ENCODE measurements at regions not wholly inside any gene's neighbourhood (a gene's known extent, or its start where the extent isn't known, plus 50 kb on each side); places are given as distances from the start of the nearest gene placed in this dataset.

DNA sequence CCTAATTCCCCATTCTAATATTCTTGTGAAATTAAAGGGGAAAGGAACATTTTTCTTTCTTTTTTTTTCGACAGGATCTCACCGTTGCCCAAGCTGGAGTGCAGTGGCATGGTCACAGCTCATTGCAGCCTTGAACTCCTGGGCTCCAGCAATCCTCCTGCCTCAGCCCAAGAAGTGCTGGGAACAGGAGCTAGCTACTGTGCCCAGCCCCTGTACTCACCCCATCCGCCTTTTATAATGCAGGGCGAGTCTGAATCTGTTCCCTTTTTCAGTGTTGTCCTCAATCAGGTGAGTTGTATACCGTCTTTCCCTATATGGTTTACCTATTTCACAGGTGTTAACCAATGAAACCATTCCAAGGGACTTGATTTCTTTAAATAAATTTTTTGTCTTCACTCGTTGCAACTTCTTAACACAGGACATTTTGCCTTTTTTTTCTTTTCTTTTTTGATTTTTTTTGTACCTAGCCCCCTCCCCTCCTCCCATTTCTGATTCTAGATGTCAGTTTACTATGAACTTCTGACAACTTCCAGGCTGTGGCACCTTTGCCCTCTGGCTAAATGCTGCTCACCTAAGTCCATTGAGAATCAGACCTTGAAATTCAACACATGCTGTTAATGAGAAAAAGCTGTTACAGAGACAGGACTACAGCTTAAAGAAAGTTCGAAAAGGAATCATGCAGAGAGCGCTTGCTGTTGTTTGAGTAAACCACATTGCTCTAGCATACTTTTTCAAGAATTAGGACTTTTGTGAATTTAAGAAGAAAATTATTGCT lies 562.1 kb upstream of the KLF12 start:
- H3K36me3 ChIP-seq (ENCODE audit: insufficient read depth), result no peaks in the 10 kb centered on the region
- no peak overlapping the region for H3K4me3 ChIP-seq
- no peak overlapping the region for H3K4me3 Mint-ChIP-seq
- H2AFZ ChIP-seq, result peak overlapping the region; percentile 80; the same call in 1 of the 2 replicates
- H4K20me1 ChIP-seq (replicated peaks; ENCODE audit: insufficient read depth), result no peaks in the 10 kb centered on the region
- H3K36me3 Mint-ChIP-seq (ENCODE audit: low read depth), result no peaks in the 10 kb centered on the region
- ATAC-seq, result peak; percentile 70
- peak; percentile 4 for DNase-seq (ENCODE audit: low spot score)
- peak overlapping the region; percentile 20; the same call in 1 of the 2 replicates for H3K27ac Mint-ChIP-seq
- no peak overlapping the region for H3K27ac ChIP-seq (ENCODE audit: low read depth)
- peaks cover 14% of the 10 kb centered on the region; the same call in 2 of the 3 replicates for H3K4me1 Mint-ChIP-seq
- H3K27me3 ChIP-seq (ENCODE audit: insufficient read depth), result no peaks in the 10 kb centered on the region
- peaks cover 22% of the 10 kb centered on the region for H3K4me1 ChIP-seq (ENCODE audit: insufficient read depth)
- no peaks in the 10 kb centered on the region for H3F3A ChIP-seq (replicated peaks; ENCODE audit: low read depth)
- no peaks in the 10 kb centered on the region for H3K79me2 ChIP-seq (replicated peaks; ENCODE audit: insufficient read depth)
- TF ChIP-seq NANOG (IDR thresholded peaks at IDR 0.05; ENCODE audit: borderline replicate concordance) (no peak), ZNF331 (CRISPR knock-in tag; IDR thresholded peaks at IDR 0.05; ENCODE audit: low read depth) (no peak), ZNF114 (CRISPR knock-in tag; IDR thresholded peaks at IDR 0.05) (no peak), JUNB (IDR thresholded peaks at IDR 0.05; ENCODE audit: unreplicated experiment) (no peak), CREB1 (CRISPR knock-in tag; IDR thresholded peaks at IDR 0.05; ENCODE audit: low read depth) (no peak), POLR2AphosphoS5 (IDR thresholded peaks at IDR 0.05; ENCODE audit: low read depth) (no peak), STAT1 (IDR thresholded peaks at IDR 0.05; ENCODE audit: unreplicated experiment) (no peak), EZH2 (IDR thresholded peaks at IDR 0.05; ENCODE audit: low read depth, unreplicated experiment) (no peak), EZH2phosphoT487 (IDR thresholded peaks at IDR 0.05; ENCODE audit: unreplicated experiment) (no peak)
- TF ChIP-seq, protein P1, sequence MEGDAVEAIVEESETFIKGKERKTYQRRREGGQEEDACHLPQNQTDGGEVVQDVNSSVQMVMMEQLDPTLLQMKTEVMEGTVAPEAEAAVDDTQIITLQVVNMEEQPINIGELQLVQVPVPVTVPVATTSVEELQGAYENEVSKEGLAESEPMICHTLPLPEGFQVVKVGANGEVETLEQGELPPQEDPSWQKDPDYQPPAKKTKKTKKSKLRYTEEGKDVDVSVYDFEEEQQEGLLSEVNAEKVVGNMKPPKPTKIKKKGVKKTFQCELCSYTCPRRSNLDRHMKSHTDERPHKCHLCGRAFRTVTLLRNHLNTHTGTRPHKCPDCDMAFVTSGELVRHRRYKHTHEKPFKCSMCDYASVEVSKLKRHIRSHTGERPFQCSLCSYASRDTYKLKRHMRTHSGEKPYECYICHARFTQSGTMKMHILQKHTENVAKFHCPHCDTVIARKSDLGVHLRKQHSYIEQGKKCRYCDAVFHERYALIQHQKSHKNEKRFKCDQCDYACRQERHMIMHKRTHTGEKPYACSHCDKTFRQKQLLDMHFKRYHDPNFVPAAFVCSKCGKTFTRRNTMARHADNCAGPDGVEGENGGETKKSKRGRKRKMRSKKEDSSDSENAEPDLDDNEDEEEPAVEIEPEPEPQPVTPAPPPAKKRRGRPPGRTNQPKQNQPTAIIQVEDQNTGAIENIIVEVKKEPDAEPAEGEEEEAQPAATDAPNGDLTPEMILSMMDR (conservative IDR thresholded peaks at IDR 0.05; ENCODE audit: low read depth in 2 of 2), result no peak
- TF ChIP-seq, protein P2, sequence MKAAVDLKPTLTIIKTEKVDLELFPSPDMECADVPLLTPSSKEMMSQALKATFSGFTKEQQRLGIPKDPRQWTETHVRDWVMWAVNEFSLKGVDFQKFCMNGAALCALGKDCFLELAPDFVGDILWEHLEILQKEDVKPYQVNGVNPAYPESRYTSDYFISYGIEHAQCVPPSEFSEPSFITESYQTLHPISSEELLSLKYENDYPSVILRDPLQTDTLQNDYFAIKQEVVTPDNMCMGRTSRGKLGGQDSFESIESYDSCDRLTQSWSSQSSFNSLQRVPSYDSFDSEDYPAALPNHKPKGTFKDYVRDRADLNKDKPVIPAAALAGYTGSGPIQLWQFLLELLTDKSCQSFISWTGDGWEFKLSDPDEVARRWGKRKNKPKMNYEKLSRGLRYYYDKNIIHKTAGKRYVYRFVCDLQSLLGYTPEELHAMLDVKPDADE (IDR thresholded peaks at IDR 0.05), result no peak
- TF ChIP-seq, protein P3, sequence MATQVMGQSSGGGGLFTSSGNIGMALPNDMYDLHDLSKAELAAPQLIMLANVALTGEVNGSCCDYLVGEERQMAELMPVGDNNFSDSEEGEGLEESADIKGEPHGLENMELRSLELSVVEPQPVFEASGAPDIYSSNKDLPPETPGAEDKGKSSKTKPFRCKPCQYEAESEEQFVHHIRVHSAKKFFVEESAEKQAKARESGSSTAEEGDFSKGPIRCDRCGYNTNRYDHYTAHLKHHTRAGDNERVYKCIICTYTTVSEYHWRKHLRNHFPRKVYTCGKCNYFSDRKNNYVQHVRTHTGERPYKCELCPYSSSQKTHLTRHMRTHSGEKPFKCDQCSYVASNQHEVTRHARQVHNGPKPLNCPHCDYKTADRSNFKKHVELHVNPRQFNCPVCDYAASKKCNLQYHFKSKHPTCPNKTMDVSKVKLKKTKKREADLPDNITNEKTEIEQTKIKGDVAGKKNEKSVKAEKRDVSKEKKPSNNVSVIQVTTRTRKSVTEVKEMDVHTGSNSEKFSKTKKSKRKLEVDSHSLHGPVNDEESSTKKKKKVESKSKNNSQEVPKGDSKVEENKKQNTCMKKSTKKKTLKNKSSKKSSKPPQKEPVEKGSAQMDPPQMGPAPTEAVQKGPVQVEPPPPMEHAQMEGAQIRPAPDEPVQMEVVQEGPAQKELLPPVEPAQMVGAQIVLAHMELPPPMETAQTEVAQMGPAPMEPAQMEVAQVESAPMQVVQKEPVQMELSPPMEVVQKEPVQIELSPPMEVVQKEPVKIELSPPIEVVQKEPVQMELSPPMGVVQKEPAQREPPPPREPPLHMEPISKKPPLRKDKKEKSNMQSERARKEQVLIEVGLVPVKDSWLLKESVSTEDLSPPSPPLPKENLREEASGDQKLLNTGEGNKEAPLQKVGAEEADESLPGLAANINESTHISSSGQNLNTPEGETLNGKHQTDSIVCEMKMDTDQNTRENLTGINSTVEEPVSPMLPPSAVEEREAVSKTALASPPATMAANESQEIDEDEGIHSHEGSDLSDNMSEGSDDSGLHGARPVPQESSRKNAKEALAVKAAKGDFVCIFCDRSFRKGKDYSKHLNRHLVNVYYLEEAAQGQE (IDR thresholded peaks at IDR 0.05; ENCODE audit: unreplicated experiment), result no peak
- TF ChIP-seq, protein P4, sequence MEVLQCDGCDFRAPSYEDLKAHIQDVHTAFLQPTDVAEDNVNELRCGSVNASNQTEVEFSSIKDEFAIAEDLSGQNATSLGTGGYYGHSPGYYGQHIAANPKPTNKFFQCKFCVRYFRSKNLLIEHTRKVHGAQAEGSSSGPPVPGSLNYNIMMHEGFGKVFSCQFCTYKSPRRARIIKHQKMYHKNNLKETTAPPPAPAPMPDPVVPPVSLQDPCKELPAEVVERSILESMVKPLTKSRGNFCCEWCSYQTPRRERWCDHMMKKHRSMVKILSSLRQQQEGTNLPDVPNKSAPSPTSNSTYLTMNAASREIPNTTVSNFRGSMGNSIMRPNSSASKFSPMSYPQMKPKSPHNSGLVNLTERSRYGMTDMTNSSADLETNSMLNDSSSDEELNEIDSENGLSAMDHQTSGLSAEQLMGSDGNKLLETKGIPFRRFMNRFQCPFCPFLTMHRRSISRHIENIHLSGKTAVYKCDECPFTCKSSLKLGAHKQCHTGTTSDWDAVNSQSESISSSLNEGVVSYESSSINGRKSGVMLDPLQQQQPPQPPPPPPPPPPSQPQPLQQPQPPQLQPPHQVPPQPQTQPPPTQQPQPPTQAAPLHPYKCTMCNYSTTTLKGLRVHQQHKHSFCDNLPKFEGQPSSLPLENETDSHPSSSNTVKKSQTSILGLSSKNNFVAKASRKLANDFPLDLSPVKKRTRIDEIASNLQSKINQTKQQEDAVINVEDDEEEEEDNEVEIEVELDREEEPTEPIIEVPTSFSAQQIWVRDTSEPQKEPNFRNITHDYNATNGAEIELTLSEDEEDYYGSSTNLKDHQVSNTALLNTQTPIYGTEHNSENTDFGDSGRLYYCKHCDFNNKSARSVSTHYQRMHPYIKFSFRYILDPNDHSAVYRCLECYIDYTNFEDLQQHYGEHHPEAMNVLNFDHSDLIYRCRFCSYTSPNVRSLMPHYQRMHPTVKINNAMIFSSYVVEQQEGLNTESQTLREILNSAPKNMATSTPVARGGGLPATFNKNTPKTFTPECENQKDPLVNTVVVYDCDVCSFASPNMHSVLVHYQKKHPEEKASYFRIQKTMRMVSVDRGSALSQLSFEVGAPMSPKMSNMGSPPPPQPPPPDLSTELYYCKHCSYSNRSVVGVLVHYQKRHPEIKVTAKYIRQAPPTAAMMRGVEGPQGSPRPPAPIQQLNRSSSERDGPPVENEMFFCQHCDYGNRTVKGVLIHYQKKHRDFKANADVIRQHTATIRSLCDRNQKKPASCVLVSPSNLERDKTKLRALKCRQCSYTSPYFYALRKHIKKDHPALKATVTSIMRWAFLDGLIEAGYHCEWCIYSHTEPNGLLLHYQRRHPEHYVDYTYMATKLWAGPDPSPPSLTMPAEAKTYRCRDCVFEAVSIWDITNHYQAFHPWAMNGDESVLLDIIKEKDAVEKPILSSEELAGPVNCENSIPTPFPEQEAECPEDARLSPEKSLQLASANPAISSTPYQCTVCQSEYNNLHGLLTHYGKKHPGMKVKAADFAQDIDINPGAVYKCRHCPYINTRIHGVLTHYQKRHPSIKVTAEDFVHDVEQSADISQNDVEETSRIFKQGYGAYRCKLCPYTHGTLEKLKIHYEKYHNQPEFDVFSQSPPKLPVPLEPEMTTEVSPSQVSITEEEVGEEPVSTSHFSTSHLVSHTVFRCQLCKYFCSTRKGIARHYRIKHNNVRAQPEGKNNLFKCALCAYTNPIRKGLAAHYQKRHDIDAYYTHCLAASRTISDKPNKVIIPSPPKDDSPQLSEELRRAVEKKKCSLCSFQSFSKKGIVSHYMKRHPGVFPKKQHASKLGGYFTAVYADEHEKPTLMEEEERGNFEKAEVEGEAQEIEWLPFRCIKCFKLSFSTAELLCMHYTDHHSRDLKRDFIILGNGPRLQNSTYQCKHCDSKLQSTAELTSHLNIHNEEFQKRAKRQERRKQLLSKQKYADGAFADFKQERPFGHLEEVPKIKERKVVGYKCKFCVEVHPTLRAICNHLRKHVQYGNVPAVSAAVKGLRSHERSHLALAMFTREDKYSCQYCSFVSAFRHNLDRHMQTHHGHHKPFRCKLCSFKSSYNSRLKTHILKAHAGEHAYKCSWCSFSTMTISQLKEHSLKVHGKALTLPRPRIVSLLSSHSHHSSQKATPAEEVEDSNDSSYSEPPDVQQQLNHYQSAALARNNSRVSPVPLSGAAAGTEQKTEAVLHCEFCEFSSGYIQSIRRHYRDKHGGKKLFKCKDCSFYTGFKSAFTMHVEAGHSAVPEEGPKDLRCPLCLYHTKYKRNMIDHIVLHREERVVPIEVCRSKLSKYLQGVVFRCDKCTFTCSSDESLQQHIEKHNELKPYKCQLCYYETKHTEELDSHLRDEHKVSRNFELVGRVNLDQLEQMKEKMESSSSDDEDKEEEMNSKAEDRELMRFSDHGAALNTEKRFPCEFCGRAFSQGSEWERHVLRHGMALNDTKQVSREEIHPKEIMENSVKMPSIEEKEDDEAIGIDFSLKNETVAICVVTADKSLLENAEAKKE (CRISPR knock-in tag; IDR thresholded peaks at IDR 0.05), result no peak
- H3K9me2 ChIP-seq (ENCODE audit: insufficient read depth), result no peaks in the 10 kb centered on the region
- no peaks in the 10 kb centered on the region; the same call in 2 of the 3 replicates for H3K9me3 Mint-ChIP-seq
- H3K4me2 ChIP-seq, result 0 out of 2 replicates have a peak overlapping the region, but pooled peaks have one; percentile 23
- peaks cover 4% of the 10 kb centered on the region for H3K27me3 Mint-ChIP-seq (ENCODE audit: insufficient read depth, low read depth, poor library complexity)
